ENCODE measurements at regions not wholly inside any gene's neighbourhood (a gene's known extent, or its start where the extent isn't known, plus 50 kb on each side); places are given as distances from the start of the nearest gene placed in this dataset.

- no peak for DNase-seq (ENCODE audit: low spot score)
- Histone ChIP-seq H3K27ac (no peak overlapping the region), H3K9me3 (no peaks in the 10 kb centered on the region), H3K27me3 (replicated peaks; ENCODE audit: insufficient read depth) (no peaks in the 10 kb centered on the region), H3K36me3 (no peaks in the 10 kb centered on the region), H3K4me1 (ENCODE audit: control insufficient read depth in 1 of 2, low read depth in 2 of 2) (no peaks in the 10 kb centered on the region), H3K4me3 (no peak overlapping the region)
- no peak for TF ChIP-seq CTCF (IDR thresholded peaks at IDR 0.05)
- ATAC-seq (ENCODE audit: insufficient number of reproducible peaks, low FRiP score, low read depth) = no peak
Measured at GRCh38 chr5:74468421-74468820, 172.1 kb downstream of the ENC1 start.

- TF ChIP-seq CTCF (IDR thresholded peaks at IDR 0.05) = no peak
- Histone ChIP-seq H3K4me1 (ENCODE audit: control insufficient read depth in 1 of 2, low read depth in 2 of 2) (no peaks in the 10 kb centered on the region), H3K27ac (no peak overlapping the region), H3K36me3 (no peaks in the 10 kb centered on the region), H3K27me3 (replicated peaks; ENCODE audit: insufficient read depth) (no peaks in the 10 kb centered on the region), H3K4me3 (no peak overlapping the region), H3K9me3 (no peaks in the 10 kb centered on the region)
- no peak for ATAC-seq (ENCODE audit: insufficient number of reproducible peaks, low FRiP score, low read depth)
- no peak for DNase-seq (ENCODE audit: low spot score)
Measured at GRCh38 chr5:74465724-74466123, 174.8 kb downstream of the ENC1 start.

GRCh38 chr5:74464512-74465209 lies 175.9 kb downstream of the ENC1 start:
- TF ChIP-seq CTCF (IDR thresholded peaks at IDR 0.05) = no peak
- Histone ChIP-seq H3K4me1 (ENCODE audit: control insufficient read depth in 1 of 2, low read depth in 2 of 2) (no peaks in the 10 kb centered on the region), H3K27me3 (replicated peaks; ENCODE audit: insufficient read depth) (no peaks in the 10 kb centered on the region), H3K9me3 (no peaks in the 10 kb centered on the region), H3K36me3 (no peaks in the 10 kb centered on the region), H3K4me3 (no peak overlapping the region), H3K27ac (no peak overlapping the region)
- ATAC-seq (ENCODE audit: insufficient number of reproducible peaks, low FRiP score, low read depth) (no peak), DNase-seq (ENCODE audit: low spot score) (no peak)

GRCh38 chr5:74462356-74462755 lies 178.2 kb downstream of the ENC1 start:
- no peak for DNase-seq (ENCODE audit: low spot score)
- Histone ChIP-seq H3K4me3 (no peak overlapping the region), H3K9me3 (no peaks in the 10 kb centered on the region), H3K27ac (no peak overlapping the region), H3K36me3 (no peaks in the 10 kb centered on the region), H3K4me1 (ENCODE audit: control insufficient read depth in 1 of 2, low read depth in 2 of 2) (no peaks in the 10 kb centered on the region), H3K27me3 (replicated peaks; ENCODE audit: insufficient read depth) (no peaks in the 10 kb centered on the region)
- TF ChIP-seq CTCF (IDR thresholded peaks at IDR 0.05) = no peak
- ATAC-seq (ENCODE audit: insufficient number of reproducible peaks, low FRiP score, low read depth) = no peak

GRCh38 chr5:74461251-74461650 lies 179.3 kb downstream of the ENC1 start:
- H3K4me1 ChIP-seq (ENCODE audit: control insufficient read depth in 1 of 2, low read depth in 2 of 2) = no peaks in the 10 kb centered on the region
- ATAC-seq (ENCODE audit: insufficient number of reproducible peaks, low FRiP score, low read depth) = no peak
- no peak for TF ChIP-seq CTCF (IDR thresholded peaks at IDR 0.05)

More at GRCh38 chr5:74461251-74461650, 179.3 kb downstream of the ENC1 start:
- Histone ChIP-seq H3K27ac (no peak overlapping the region), H3K9me3 (no peaks in the 10 kb centered on the region), H3K4me3 (no peak overlapping the region), H3K27me3 (replicated peaks; ENCODE audit: insufficient read depth) (no peaks in the 10 kb centered on the region), H3K36me3 (no peaks in the 10 kb centered on the region)
- DNase-seq (ENCODE audit: low spot score) = no peak

All from thoracic aorta (tissue), 2 donors.